SK-N-SH (cell line): ENCODE measurements at regions not wholly inside any gene's neighbourhood (a gene's known extent, or its start where the extent isn't known, plus 50 kb on each side); places are given as distances from the start of the nearest gene placed in this dataset.

ENCODE experiments used
- ELF1 ChIP-seq: IDR thresholded peaks from 2 replicates; pipeline ENCODE4 v1.4.0; 2012
- GABPA ChIP-seq: IDR thresholded peaks from 2 replicates; pipeline ENCODE4 v1.4.0; 2012; ENCODE audit warnings: low read depth, mild to moderate bottlenecking
- JUND ChIP-seq: IDR thresholded peaks from 2 replicates; pipeline ENCODE4 v1.4.0; 2012
- MXI1 ChIP-seq: IDR thresholded peaks from 2 replicates; pipeline ENCODE4 v1.6.1; 2012; ENCODE audit warnings: mild to moderate bottlenecking, low read depth, low read length, improper control_type of control experiment
- POLR2AphosphoS5 ChIP-seq: IDR thresholded peaks from 2 replicates; pipeline ENCODE4 v1.6.1; 2012; ENCODE audit warnings: low read depth, low read length
- RCOR1 ChIP-seq: fragments of 150-350 bp; IDR thresholded peaks from 2 replicates; pipeline ENCODE4 v1.6.1; 2017; ENCODE audit warnings: antibody characterized with exemption, low read length
- USF1 ChIP-seq: IDR thresholded peaks from 2 replicates; pipeline ENCODE4 v1.4.0; 2012; ENCODE audit warnings: low read depth, borderline replicate concordance
- TF ChIP-seq, protein P1 (sequence below): fragments of 200-600 bp; sonication (generic); IDR thresholded peaks from 2 replicates; pipeline ENCODE4 v1.6.1; 2017; ENCODE audit warnings: antibody characterized with exemption, mild to moderate bottlenecking, moderate library complexity

DNA sequence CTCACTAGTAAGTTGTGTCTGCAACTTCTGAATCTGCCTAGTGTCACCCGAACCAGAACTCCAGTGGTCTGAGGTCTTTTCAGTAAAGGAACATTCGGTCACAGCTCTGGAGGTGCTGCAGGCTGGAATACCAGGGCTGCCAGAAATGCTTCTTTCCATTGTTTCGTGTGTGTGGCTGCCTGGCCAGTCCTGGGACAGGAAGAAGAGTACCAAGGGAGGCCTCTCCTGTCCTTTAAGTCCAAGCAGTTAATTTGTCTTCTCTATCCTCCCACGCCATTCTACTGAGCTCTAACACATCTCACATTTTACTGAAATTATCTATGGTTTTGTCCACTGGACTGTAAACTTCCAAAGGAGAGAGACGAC is 196.0 kb downstream of the LNPK start:
- no peak for TF ChIP-seq POLR2AphosphoS5
- TF ChIP-seq, protein P1, sequence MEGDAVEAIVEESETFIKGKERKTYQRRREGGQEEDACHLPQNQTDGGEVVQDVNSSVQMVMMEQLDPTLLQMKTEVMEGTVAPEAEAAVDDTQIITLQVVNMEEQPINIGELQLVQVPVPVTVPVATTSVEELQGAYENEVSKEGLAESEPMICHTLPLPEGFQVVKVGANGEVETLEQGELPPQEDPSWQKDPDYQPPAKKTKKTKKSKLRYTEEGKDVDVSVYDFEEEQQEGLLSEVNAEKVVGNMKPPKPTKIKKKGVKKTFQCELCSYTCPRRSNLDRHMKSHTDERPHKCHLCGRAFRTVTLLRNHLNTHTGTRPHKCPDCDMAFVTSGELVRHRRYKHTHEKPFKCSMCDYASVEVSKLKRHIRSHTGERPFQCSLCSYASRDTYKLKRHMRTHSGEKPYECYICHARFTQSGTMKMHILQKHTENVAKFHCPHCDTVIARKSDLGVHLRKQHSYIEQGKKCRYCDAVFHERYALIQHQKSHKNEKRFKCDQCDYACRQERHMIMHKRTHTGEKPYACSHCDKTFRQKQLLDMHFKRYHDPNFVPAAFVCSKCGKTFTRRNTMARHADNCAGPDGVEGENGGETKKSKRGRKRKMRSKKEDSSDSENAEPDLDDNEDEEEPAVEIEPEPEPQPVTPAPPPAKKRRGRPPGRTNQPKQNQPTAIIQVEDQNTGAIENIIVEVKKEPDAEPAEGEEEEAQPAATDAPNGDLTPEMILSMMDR = no peak
- TF ChIP-seq MXI1 = no peak
- TF ChIP-seq GABPA = no peak
- no peak for TF ChIP-seq JUND
- no peak for TF ChIP-seq RCOR1
- no peak for TF ChIP-seq ELF1
- TF ChIP-seq USF1 = no peak
